Mesothelial cell of epicardium (in vitro differentiated cells): ENCODE measurements at regions not wholly inside any gene's neighbourhood (a gene's known extent, or its start where the extent isn't known, plus 50 kb on each side); places are given as distances from the start of the nearest gene placed in this dataset.

Experiments used
- DNase-seq, 2 experiments: peaks; one replicate each; pipeline ENCODE4 v3.0.0; 2021; ENCODE audit warnings: low spot score in 2 of 2; ENCODE audit not compliant: unreplicated experiment in 2 of 2
- H3K27ac Mint-ChIP-seq: 2 replicates; pipeline ENCODE4 v1.8.0; 2021; ENCODE audit warnings: mixed read lengths
- H3K27me3 Mint-ChIP-seq: 2 replicates; pipeline ENCODE4 v1.8.0; 2021; ENCODE audit warnings: low read depth, mixed read lengths
- H3K36me3 Mint-ChIP-seq: 2 replicates; pipeline ENCODE4 v1.8.0; 2021; ENCODE audit warnings: mixed read lengths
- H3K4me1 Mint-ChIP-seq: 2 replicates; pipeline ENCODE4 v1.8.0; 2021; ENCODE audit warnings: mixed read lengths
- H3K4me3 Mint-ChIP-seq: 2 replicates; pipeline ENCODE4 v1.8.0; 2021; ENCODE audit warnings: mild to moderate bottlenecking, moderate library complexity, mixed read lengths
- H3K9me3 Mint-ChIP-seq: 2 replicates; pipeline ENCODE4 v1.8.0; 2021; ENCODE audit warnings: mixed read lengths
- TF ChIP-seq, protein P1 (sequence below): fragments of 200-600 bp; sonication (generic); IDR thresholded peaks from one replicate; pipeline ENCODE4 v1.5.0; 2021; ENCODE audit warnings: antibody characterized with exemption; ENCODE audit not compliant: unreplicated experiment

DNA sequence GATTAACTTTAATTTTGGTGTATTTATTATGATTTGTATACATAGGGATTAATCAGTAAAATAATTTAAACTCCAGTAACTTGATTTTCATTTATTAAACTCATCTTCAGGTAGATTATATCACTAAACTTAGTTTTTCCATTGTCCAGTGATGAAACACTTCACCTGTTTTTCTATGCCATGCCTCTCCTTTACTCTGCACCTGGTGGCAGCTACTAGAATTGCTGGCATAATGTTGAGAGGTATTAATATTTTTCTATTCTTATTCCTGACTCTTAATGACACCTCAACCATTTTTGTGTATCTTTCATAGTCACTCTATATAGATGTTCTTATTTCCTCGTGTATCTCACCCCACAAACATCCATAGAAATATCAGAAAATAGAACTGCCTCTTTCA, 940.3 kb upstream of the CRIM1 start:
- TF ChIP-seq, protein P1, sequence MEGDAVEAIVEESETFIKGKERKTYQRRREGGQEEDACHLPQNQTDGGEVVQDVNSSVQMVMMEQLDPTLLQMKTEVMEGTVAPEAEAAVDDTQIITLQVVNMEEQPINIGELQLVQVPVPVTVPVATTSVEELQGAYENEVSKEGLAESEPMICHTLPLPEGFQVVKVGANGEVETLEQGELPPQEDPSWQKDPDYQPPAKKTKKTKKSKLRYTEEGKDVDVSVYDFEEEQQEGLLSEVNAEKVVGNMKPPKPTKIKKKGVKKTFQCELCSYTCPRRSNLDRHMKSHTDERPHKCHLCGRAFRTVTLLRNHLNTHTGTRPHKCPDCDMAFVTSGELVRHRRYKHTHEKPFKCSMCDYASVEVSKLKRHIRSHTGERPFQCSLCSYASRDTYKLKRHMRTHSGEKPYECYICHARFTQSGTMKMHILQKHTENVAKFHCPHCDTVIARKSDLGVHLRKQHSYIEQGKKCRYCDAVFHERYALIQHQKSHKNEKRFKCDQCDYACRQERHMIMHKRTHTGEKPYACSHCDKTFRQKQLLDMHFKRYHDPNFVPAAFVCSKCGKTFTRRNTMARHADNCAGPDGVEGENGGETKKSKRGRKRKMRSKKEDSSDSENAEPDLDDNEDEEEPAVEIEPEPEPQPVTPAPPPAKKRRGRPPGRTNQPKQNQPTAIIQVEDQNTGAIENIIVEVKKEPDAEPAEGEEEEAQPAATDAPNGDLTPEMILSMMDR: peak; percentile 43
- Mint-ChIP-seq H3K9me3 (no peaks in the 10 kb centered on the region), H3K36me3 (no peaks in the 10 kb centered on the region), H3K27ac (no peak overlapping the region), H3K27me3 (no peaks in the 10 kb centered on the region), H3K4me3 (no peak overlapping the region), H3K4me1 (no peaks in the 10 kb centered on the region)
- DNase-seq: no peak

DNA sequence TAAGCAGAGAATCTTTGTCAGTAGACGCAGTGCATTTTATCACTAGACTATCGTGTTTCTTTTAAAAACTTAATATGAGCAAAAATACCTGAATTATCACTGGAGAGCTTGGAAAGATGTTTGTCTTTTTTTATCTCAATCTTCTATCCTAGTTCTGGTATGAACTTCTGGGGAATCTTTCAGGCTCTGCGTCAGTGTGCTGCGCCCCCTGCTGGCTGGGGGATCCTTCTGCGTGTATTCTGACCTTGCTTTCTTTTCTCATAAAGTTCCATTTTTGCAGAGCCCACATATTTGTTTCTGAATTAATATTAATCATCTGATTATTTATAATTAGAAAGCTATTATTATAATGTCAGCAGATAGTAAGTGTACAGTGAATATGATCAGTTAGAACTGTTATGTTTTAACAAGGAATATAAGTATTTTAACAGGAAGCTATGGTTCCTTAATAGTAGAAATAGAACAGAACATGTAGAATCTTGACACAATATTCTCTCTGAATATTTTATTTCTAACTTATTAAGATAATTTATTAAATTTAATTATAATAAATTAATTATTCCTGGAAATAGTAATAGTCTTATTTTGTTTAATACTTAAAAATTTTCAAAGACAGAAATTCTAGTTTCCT, 945.0 kb upstream of the CRIM1 start:
- Mint-ChIP-seq H3K27me3 (no peaks in the 10 kb centered on the region), H3K27ac (no peak overlapping the region), H3K4me3 (no peak overlapping the region), H3K36me3 (no peaks in the 10 kb centered on the region), H3K9me3 (no peaks in the 10 kb centered on the region), H3K4me1 (no peaks in the 10 kb centered on the region)
- DNase-seq: peak; percentile 51 to 81
- TF ChIP-seq, protein P1: peak; percentile 87

- H3K27ac Mint-ChIP-seq: no peak overlapping the region
- DNase-seq: no peak
- TF ChIP-seq, protein P1: no peak
- no peaks in the 10 kb centered on the region for H3K9me3 Mint-ChIP-seq
- H3K27me3 Mint-ChIP-seq: no peaks in the 10 kb centered on the region
- H3K4me3 Mint-ChIP-seq: no peak overlapping the region
- H3K4me1 Mint-ChIP-seq: no peaks in the 10 kb centered on the region
- no peaks in the 10 kb centered on the region for H3K36me3 Mint-ChIP-seq
Measured at GRCh38 chr2:35409762-35410161, 945.8 kb upstream of the CRIM1 start.

DNA sequence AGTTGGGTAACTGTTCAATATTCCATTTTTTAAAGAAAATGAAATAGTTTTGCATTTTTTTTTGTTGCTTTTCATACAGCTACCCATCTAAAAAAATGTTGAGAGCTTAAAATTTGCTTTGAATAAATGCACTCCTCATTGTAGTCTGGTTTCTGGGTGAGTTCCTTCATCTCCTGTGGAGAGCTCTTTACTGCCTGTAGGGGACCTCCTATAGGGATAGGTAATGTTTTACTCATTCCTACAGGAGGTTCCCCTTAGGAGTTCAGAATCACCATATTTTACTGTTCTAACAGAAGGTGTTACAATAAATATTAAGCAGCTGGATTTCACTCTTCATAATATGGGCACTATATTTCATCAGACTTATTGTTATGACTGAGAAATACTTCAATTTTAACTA, 947.3 kb upstream of the CRIM1 start:
- DNase-seq: no peak
- Mint-ChIP-seq H3K27me3 (no peaks in the 10 kb centered on the region), H3K27ac (no peak overlapping the region), H3K4me3 (no peak overlapping the region), H3K36me3 (no peaks in the 10 kb centered on the region), H3K4me1 (no peaks in the 10 kb centered on the region), H3K9me3 (no peaks in the 10 kb centered on the region)
- TF ChIP-seq, protein P1: no peak

DNA sequence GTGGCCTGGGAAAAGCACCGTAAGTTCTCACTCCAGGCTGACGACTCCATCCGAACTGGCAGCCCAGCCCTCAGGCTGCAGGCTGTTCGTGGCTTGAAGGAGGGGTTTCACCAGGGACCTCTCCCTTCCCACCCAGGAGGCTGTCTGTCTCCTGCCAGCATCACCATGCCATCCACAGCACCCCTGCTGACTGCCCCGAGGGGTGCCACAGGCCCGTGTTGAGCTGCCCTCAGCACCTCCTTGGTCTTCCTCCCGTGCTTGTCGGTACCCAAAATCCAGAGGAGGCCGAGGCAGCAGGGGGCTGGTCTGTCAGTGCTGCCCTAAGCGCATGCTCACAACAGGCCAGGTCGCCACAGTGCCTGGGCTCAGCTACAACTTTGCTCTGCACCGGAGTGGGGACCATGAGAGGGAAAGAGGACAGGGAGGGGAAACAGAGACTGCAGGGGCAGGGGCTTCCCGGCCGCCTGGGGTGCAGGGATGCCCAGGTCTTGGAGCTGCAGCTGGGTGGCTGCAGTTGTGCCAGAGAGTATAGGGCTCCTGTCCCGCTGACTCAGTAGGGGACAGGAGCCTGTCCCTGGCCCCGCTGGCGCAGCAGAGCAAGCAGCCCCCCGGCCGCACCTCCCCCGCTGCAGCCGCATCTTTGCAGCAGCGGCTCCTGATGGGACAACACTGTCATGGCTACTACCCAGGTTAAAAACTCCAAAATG, 963.7 kb upstream of the CRIM1 start:
- TF ChIP-seq, protein P1: no peak
- Mint-ChIP-seq H3K27me3 (no peaks in the 10 kb centered on the region), H3K9me3 (peaks cover 3% of the 10 kb centered on the region), H3K36me3 (no peaks in the 10 kb centered on the region), H3K4me3 (no peak overlapping the region), H3K27ac (no peak overlapping the region), H3K4me1 (no peaks in the 10 kb centered on the region)
- DNase-seq: no peak
